ENCODE measurements at regions not wholly inside any gene's neighbourhood (a gene's known extent, or its start where the extent isn't known, plus 50 kb on each side); places are given as distances from the start of the nearest gene placed in this dataset.
"Not testable (repeated sequence)": the region's sequence is repeated elsewhere in the genome, so short reads cannot be mapped to it uniquely, and the experiment has no call there.

- H4K8ac ChIP-seq (ENCODE audit: low read depth, low read length); H3K79me2 ChIP-seq (ENCODE audit: control insufficient read depth, insufficient read depth, low read length, poor library complexity); H2AFZ ChIP-seq (ENCODE audit: insufficient read depth, low read length, poor library complexity); H3K27ac ChIP-seq (ENCODE audit: low read depth, low read length); H2BK12ac ChIP-seq (ENCODE audit: low read length); H3K4me2 ChIP-seq (ENCODE audit: low read length); H2BK120ac ChIP-seq (ENCODE audit: insufficient read depth, low read length, poor library complexity); H3K9me3 ChIP-seq (ENCODE audit: insufficient read depth, low read depth, low read length); H3K4ac ChIP-seq (ENCODE audit: low read depth, low read length); H2BK5ac ChIP-seq (ENCODE audit: low read depth, low read length, poor library complexity); H3K9ac ChIP-seq (ENCODE audit: low read length); H4K12ac ChIP-seq (ENCODE audit: low read depth, low read length); H4K91ac ChIP-seq (ENCODE audit: low read depth, low read length); H3K36me3 ChIP-seq (ENCODE audit: control insufficient read depth in 1 of 2, insufficient read depth in 2 of 2, low read length in 2 of 2); H3K4me1 ChIP-seq (ENCODE audit: control insufficient read depth in 1 of 2, insufficient read depth in 2 of 2, low read length in 2 of 2); H3K4me3 ChIP-seq (ENCODE audit: low read depth, low read length); H3K23ac ChIP-seq (ENCODE audit: low read length); H3K27me3 ChIP-seq (ENCODE audit: insufficient read depth, low read length); H3K14ac ChIP-seq (ENCODE audit: low read length); H2AK5ac ChIP-seq (ENCODE audit: low read length); H3K79me1 ChIP-seq (ENCODE audit: low read length); DNase-seq; H3K18ac ChIP-seq (ENCODE audit: low read length): not testable (repeated sequence)
- no CpG with 5 or more reads among the region's 4 CpGs for WGBS (ENCODE audit: extremely low coverage, insufficient coverage, insufficient read length)
Observed at GRCh38 chr9:39828457-39828856, 473.0 kb downstream of the SPATA31A1 start.
